ENCODE measurements at regions not wholly inside any gene's neighbourhood (a gene's known extent, or its start where the extent isn't known, plus 50 kb on each side); places are given as distances from the start of the nearest gene placed in this dataset.

DNA sequence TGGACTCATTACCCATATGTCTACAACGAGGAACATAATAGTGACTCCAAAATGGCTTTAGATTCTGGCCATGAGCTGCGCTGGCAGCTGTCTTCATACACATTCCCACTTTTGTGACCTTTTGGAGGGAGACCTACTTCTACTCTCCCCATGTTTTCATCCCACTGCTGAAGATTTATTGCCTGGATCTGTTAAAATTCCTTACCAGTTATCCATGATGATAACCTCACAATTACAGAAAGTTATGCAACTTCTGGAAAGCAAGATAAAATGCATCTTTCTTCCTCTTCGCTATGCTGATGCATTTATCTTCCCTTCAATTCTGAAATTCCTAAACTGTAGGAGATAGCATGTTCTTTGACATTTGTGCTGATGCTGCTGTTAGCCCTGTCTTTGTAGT, 855.3 kb downstream of the SLC4A3 start:
- TF ChIP-seq POLR2A (IDR thresholded peaks at IDR 0.05) (no peak), CTCF (IDR thresholded peaks at IDR 0.05 in 4 of 5, conservative IDR thresholded peaks at IDR 0.05 in 1 of 5) (no peak)

Measured in gastrocnemius medialis (tissue), 4 donors.